ENCODE measurements at regions not wholly inside any gene's neighbourhood (a gene's known extent, or its start where the extent isn't known, plus 50 kb on each side); places are given as distances from the start of the nearest gene placed in this dataset.

DNA sequence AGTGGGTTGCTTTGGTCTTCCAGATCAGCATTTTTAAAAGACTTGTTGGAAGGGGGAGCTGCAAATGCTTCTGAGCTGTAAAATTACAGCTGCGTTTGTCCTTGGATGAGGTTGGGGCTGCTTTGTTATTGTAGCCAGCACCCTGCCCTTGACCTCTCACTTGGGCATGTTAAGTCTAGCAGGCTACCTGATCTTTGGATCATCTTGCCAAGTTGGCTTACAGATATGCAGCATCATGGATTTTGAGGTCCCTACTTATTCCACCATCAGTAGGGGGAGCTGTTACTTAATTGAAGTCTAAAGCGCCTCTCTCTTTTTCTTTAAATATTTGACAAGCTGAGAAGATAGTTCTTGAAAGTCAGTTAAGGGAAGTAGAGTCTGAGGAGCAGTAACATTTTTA lies 793.0 kb downstream of the MCTP2 start:
- no peak overlapping the region for H3K4me3 ChIP-seq (ENCODE audit: low read length)
- no peaks in the 10 kb centered on the region for H3K36me3 ChIP-seq (ENCODE audit: control insufficient read depth, low read length)
- no peaks in the 10 kb centered on the region for H3K4me1 ChIP-seq (ENCODE audit: control insufficient read depth, low read length)
- no peaks in the 10 kb centered on the region for H3K9me2 ChIP-seq (replicated peaks; ENCODE audit: control insufficient read depth, low read length)
- no peaks in the 10 kb centered on the region for H3K27me3 ChIP-seq (ENCODE audit: control insufficient read depth, low read length)
- H3K9me3 ChIP-seq (ENCODE audit: control insufficient read depth, insufficient read depth, low read length), result no peaks in the 10 kb centered on the region
- no peak overlapping the region for H3K4me2 ChIP-seq (ENCODE audit: low read length)
- H4K20me1 ChIP-seq (ENCODE audit: control insufficient read depth, insufficient read depth, low read depth, low read length), result no peaks in the 10 kb centered on the region
- no peaks in the 10 kb centered on the region for H3K79me2 ChIP-seq (ENCODE audit: control insufficient read depth, low read length)
- no peaks in the 10 kb centered on the region for H3F3A ChIP-seq (ENCODE audit: control insufficient read depth, insufficient read depth)
- TF ChIP-seq EZH2phosphoT487 (IDR thresholded peaks at IDR 0.05; ENCODE audit: borderline replicate concordance, low read length), result no peak
- TF ChIP-seq, protein P1, sequence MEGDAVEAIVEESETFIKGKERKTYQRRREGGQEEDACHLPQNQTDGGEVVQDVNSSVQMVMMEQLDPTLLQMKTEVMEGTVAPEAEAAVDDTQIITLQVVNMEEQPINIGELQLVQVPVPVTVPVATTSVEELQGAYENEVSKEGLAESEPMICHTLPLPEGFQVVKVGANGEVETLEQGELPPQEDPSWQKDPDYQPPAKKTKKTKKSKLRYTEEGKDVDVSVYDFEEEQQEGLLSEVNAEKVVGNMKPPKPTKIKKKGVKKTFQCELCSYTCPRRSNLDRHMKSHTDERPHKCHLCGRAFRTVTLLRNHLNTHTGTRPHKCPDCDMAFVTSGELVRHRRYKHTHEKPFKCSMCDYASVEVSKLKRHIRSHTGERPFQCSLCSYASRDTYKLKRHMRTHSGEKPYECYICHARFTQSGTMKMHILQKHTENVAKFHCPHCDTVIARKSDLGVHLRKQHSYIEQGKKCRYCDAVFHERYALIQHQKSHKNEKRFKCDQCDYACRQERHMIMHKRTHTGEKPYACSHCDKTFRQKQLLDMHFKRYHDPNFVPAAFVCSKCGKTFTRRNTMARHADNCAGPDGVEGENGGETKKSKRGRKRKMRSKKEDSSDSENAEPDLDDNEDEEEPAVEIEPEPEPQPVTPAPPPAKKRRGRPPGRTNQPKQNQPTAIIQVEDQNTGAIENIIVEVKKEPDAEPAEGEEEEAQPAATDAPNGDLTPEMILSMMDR (IDR thresholded peaks at IDR 0.05; ENCODE audit: low read depth, low read length, poor library complexity, severe bottlenecking), result peak; percentile 64
- no peak overlapping the region for H3K27ac ChIP-seq (ENCODE audit: low read depth, low read length)

DNA sequence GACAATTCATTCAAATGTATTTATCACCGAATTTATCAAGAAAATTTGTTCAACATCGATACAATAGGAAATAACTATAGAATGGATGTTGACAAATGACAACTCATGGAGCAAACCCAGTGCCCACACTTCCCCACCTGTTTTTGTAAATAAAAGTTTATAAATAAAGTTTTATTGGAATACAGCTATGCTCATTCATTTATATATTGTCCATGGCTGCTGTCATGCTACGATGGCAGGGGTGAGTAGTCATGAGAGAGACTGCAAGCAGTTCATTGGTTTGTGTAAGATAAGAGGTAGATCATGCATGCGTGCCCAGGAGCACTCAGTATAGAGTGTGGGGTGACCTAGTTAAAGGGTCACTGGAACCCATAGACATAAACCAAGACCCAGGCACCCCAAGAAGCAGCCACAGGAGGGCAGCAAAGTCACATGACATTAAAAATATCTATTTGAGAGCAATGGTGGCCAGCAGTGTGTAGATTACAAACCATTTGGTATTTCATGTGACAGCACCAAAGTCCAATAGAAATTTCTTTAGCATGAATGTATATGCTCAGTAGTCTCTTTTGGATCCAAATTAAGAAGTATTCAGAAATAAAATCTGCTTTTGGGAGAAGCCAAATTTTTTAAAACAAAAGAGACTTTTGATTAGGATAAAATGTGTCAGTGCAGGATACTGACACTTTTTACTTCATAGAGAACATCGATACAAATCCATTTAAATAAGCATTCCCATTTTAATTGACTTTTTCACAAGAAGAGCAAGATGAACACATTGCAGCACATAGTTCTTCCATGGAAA lies 794.8 kb downstream of the MCTP2 start:
- Histone ChIP-seq H3F3A (ENCODE audit: control insufficient read depth, insufficient read depth) (no peaks in the 10 kb centered on the region), H3K9me3 (ENCODE audit: control insufficient read depth, insufficient read depth, low read length) (no peaks in the 10 kb centered on the region), H3K27me3 (ENCODE audit: control insufficient read depth, low read length) (no peaks in the 10 kb centered on the region), H3K4me3 (ENCODE audit: low read length) (no peak overlapping the region), H3K79me2 (ENCODE audit: control insufficient read depth, low read length) (no peaks in the 10 kb centered on the region), H4K20me1 (ENCODE audit: control insufficient read depth, insufficient read depth, low read depth, low read length) (no peaks in the 10 kb centered on the region), H3K9me2 (replicated peaks; ENCODE audit: control insufficient read depth, low read length) (no peaks in the 10 kb centered on the region), H3K36me3 (ENCODE audit: control insufficient read depth, low read length) (no peaks in the 10 kb centered on the region), H3K27ac (ENCODE audit: low read depth, low read length) (no peak overlapping the region), H3K4me2 (ENCODE audit: low read length) (no peak overlapping the region), H3K4me1 (ENCODE audit: control insufficient read depth, low read length) (no peaks in the 10 kb centered on the region)
- TF ChIP-seq EZH2phosphoT487 (IDR thresholded peaks at IDR 0.05; ENCODE audit: borderline replicate concordance, low read length), result no peak
- TF ChIP-seq, protein P1 (IDR thresholded peaks at IDR 0.05; ENCODE audit: low read depth, low read length, poor library complexity, severe bottlenecking), result peak; percentile 60

DNA sequence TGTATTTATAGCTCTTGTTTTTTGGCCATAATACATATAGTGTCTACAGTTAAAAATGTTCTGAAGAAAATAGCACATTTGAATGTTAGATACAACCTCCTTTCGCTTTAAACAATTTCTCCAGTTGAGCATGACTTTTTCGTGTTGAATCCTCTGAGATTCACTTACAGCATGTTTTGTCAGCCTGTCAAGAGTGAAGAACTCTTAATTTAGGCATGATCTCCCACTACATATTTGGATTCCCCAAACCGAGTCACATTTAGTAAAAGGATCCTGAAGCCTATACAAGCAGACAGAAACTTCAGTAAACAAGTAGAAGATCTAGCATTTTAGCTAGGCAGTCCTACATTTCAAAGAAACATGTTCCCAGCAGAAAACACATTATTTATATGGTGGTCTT lies 796.6 kb downstream of the MCTP2 start:
- H3F3A ChIP-seq (ENCODE audit: control insufficient read depth, insufficient read depth), result no peaks in the 10 kb centered on the region
- H3K4me3 ChIP-seq (ENCODE audit: low read length), result no peak overlapping the region
- no peaks in the 10 kb centered on the region for H3K9me3 ChIP-seq (ENCODE audit: control insufficient read depth, insufficient read depth, low read length)
- H3K27me3 ChIP-seq (ENCODE audit: control insufficient read depth, low read length), result no peaks in the 10 kb centered on the region
- no peaks in the 10 kb centered on the region for H3K9me2 ChIP-seq (replicated peaks; ENCODE audit: control insufficient read depth, low read length)
- TF ChIP-seq, protein P1 (IDR thresholded peaks at IDR 0.05; ENCODE audit: low read depth, low read length, poor library complexity, severe bottlenecking), result no peak
- no peak for TF ChIP-seq EZH2phosphoT487 (IDR thresholded peaks at IDR 0.05; ENCODE audit: borderline replicate concordance, low read length)
- no peaks in the 10 kb centered on the region for H4K20me1 ChIP-seq (ENCODE audit: control insufficient read depth, insufficient read depth, low read depth, low read length)
- no peaks in the 10 kb centered on the region for H3K36me3 ChIP-seq (ENCODE audit: control insufficient read depth, low read length)
- no peaks in the 10 kb centered on the region for H3K79me2 ChIP-seq (ENCODE audit: control insufficient read depth, low read length)
- no peak overlapping the region for H3K27ac ChIP-seq (ENCODE audit: low read depth, low read length)
- H3K4me1 ChIP-seq (ENCODE audit: control insufficient read depth, low read length), result no peaks in the 10 kb centered on the region
- no peak overlapping the region for H3K4me2 ChIP-seq (ENCODE audit: low read length)

All from DOHH2 (cell line).